GM19438 (cell line): ENCODE measurements at regions not wholly inside any gene's neighbourhood (a gene's known extent, or its start where the extent isn't known, plus 50 kb on each side); places are given as distances from the start of the nearest gene placed in this dataset.
"Not testable (repeated sequence)": the region's sequence is repeated elsewhere in the genome, so short reads cannot be mapped to it uniquely, and the experiment has no call there.

Experiments used
- ATAC-seq: cut with Tn5 transposase; IDR thresholded peaks from one replicate; pipeline ENCODE4 v1.9.1; 2021; ENCODE audit warnings: low read depth; ENCODE audit not compliant: unreplicated experiment

DNA sequence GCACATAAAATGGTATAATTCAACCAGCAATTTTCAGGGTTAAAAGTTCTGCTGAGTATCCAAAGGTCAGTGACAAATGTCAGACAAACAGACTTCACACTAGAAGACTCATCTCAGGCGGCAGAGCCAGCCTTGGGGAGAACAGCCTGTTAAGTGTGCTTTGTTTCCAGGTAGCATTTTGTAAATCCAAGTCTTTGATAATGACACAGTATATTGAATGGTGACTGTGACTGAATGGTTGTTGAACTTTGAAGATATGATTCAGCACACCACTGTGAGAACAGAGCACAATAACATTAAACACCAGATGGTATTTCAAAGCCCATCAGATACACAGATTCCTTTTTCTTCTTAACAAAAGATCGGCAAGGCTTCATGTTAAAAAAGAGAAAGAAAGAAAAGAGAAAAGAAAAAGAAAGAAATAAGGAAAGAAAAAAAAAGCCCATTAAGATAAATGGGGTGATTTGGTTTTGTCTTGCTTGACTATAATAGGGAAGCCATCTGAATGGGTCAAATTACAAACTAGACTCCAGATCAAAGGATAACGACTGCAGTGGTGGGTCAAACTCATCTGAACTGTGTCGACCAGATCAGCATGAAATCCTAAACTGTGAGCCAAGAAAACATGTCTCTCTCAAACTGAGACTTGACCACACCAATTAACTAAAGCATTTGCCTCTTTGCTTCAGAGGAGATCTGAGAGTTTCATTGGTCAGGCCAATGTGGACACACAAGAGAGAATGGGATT lies 313.0 kb upstream of the ZNF608 start:
- no peak for ATAC-seq

DNA sequence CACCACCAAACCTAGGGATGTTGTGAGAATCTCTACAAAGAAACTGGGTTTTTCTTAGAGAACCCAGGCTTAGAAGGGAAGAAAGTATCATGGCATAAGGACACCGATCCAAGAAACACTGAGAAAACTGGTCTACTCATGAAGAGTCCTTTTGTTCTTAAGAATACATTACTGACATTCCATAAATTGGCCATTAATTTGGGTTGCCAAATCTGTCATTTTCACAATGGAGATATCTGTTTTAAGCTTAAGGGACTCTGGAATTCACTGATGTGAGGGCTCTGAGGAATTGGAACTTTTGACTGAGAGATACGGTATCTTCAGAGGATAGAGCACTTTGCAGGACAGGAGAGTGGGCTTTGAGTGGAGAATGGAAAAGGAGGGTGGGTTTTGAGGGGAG lies 315.3 kb upstream of the ZNF608 start:
- ATAC-seq = no peak

DNA sequence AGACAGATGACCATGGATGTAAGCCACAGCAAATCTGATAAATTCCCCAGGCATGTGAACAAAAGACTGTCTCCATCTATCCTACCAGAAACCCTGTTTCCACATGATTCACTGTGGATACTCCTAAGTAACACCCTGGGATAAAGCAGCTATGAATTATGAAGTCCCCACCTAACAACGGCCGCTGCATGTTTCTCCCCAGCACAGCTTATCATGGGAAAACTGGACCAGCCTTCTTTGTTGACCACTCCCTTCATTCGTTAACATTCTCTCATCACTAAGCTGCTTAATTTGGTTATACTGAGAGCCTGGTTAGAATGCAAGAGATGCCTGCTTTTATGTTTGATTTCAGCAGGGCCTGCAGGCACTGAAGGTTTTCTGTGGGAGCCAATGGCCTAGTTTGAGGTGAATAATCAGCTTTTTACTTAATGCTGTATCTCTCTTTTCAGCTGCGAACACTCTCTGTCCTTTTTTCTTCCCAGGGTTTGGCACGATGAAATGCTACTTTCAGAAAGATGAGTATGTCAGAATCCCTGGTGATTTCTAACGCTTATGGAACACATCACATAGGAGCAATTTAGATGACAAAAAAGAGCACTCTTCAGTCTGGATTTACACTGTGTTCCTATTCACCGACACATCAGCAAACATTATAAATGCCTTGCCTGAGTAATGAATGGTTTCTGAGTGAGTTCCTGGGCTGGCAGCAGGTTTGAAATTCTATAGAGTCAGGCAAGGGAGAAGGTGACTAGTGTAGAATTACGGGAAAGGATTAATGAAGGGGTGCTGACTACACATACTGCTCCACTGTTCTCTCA lies 318.4 kb upstream of the ZNF608 start:
- no peak for ATAC-seq

DNA sequence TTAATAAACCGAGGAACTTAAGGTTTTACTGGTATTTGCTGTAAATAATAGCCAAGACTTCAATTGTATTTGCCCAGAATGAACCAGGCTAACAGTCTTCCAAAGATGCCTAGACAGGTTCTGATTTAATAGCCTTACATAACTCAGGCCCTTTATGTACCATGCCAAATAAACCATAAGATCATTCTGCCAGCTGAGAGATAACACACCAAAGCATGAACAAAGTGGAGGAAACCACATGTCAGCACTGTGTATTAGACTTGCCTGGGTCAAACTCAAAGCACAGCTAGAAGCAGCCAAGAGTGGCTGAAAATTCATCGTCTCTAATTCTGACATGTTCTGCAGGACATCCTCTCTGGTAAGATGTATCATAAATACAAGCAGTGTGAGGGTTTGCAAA lies 319.3 kb upstream of the ZNF608 start:
- ATAC-seq = no peak

- no peak for ATAC-seq
These were observed 324.5 kb upstream of the ZNF608 start for GRCh38 chr5:125070961-125071360.

DNA sequence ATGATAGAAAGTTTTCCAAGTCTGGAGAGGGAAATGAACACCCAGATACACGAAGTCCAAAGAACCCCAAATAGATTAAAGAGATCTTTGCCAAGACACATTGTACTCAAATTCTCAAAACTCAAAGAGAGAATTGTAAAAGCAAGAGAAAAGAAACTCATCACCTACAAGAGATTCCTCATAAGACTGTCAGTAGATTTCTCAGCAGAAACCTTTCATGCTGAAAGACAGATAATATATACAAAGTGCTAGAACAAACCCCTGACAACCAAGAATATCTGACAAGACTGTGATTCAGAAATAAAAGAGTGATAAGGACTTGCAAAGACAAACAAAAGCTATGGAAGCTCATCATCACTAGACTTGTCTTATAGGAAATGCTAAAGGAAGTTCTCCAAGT lies 326.7 kb upstream of the ZNF608 start:
- ATAC-seq = no peak

DNA sequence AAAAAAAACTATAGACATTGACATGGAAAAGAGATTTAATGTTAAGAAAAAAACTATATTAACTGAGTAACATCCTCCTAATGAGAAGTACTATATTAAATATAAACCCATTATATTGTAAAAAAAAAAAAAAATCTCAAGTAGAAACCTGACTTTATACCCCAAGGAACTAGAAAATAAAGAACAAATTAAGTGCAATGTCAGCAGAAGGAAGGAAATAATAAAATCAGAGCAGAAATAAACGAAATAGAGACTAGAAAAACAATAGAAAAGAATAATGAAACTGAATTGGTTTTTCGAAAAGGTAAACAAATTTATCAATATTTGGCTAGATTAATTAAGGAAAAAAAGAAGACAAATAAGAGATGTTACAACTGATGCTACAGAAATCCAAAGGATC lies 329.1 kb upstream of the ZNF608 start:
- no peak for ATAC-seq

DNA sequence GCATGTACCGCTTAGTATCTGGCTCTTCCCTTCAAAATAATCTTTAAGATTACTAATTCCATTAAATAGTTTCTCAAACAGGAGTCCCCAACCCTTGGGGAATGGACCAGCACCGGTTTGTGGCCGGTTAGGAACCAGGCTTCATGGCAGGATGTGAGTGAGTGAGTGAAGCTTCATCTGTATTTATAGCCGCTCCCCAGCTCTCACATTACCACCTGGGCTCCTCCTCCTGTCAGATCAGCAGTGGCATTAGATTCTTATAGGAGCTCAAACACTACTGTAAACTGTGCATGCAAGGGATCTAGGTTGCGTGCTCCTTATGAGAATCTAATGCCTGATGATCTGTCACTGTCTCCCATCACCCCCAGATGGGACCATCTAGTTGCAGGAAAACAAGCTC lies 332.6 kb upstream of the ZNF608 start:
- ATAC-seq = not testable (repeated sequence)

GRCh38 chr5:125081101-125081500 lies 334.7 kb upstream of the ZNF608 start:
- no peak for ATAC-seq

- ATAC-seq = no peak
These were observed 337.5 kb upstream of the ZNF608 start for GRCh38 chr5:125083981-125084380.

DNA sequence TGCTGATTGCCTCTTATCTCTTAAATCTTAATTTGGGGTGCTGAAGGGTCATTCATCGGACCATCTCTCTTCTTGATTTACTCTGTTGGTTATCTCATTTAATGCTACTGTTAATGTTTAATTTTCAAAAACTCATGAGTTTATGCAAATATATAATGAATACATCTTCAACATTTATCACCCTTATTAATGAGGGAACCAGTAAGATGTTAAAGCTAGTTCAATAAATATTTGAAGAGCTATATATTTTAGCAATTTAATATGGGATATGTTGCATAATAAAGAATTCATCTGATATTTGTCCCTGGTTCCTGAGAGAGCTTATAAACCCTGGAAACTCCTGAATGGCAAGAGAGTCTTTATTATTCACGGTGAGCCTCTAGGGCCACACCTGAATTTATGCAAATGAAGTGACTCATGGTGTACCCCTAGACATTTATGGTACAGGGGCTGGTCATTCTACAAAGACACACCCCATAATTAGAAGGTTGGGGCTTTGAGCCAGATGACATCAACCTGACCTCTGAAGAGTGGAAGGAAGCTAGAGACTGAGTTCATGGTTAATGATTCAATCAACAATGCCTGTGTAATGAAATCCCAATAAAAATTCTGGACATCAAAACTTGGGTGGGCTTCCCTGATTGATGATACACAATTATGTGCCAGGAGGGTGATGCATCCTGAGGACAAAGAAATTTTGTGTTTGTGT lies 339.5 kb upstream of the ZNF608 start:
- no peak for ATAC-seq

GRCh38 chr5:125088522-125089105 lies 342.2 kb upstream of the ZNF608 start:
- ATAC-seq = no peak

- not testable (repeated sequence) for ATAC-seq
These were observed 345.7 kb upstream of the ZNF608 start for GRCh38 chr5:125092138-125092537.

- ATAC-seq = no peak
These were observed 347.3 kb upstream of the ZNF608 start for GRCh38 chr5:125093776-125094175.

DNA sequence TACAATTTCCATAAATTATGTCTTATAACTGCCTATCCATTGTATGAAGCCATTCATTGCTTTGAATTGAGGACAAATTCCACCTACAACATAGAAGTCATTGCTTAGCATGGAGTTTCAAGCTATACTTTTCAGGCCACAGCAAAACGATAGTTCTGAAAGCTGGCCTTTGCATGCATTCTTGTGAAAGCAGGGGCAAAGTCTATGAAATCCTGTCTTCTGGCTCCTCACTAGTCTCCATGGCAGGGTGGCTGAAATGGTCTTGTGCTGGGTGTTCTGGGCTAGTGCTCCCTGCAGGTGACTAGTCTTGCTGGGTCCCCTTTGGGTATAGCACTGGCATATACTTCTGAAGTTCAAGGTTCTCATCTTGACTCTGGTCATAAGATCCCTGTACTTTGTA lies 353.9 kb upstream of the ZNF608 start:
- no peak for ATAC-seq

- ATAC-seq = no peak
These were observed 354.5 kb upstream of the ZNF608 start for GRCh38 chr5:125100951-125101350.

- no peak for ATAC-seq
These were observed 357.0 kb upstream of the ZNF608 start for GRCh38 chr5:125103459-125103858.

GRCh38 chr5:125106271-125106670 lies 359.8 kb upstream of the ZNF608 start:
- no peak for ATAC-seq

DNA sequence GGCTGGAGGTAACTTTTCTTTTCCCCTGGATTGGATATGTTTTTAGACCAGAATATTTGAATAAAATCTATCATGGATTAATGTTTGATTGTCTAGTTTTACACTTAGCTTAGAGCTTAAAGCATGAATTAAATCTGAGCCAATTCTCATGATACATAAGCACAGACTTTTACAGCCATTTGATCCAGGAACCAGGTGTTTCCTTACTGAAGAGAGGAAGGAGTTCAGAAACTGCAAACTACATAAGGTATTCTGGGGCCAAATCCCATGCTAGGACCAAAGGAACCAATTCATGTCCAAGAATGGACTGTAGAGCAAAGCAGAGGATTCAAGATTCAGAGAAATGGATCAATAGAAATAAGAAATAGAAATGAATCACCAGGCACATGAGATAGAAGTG lies 360.4 kb upstream of the ZNF608 start:
- no peak for ATAC-seq

- ATAC-seq = no peak
These were observed 362.9 kb upstream of the ZNF608 start for GRCh38 chr5:125109293-125109692.

DNA sequence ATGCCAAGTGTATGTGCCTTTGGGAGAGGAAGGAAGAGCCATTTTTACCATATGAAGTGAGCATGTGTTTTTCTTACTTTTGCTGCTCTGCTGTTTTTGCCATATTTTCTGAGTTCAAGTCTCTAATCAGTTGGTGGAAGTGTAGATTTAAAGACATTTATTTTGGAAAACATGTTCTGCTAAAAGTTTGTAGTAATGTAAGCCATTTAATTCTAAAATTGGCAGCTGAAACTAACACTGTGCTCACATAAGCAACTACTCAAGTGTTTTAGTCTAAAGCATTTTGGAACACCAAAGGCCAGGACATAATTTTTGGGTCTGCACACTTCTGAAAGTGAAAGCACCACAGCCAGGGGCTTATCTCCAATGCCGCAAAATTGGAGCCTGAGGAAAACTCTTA lies 363.4 kb upstream of the ZNF608 start:
- no peak for ATAC-seq
